ENCODE measurements at regions not wholly inside any gene's neighbourhood (a gene's known extent, or its start where the extent isn't known, plus 50 kb on each side); places are given as distances from the start of the nearest gene placed in this dataset.

- no peaks in the 10 kb centered on the region for H3K36me3 ChIP-seq (ENCODE audit: insufficient read depth, low read length)
- H3K4me1 ChIP-seq (ENCODE audit: insufficient read depth, low read length), result peaks cover 10% of the 10 kb centered on the region; the same call in 1 of the 2 replicates
- no peak overlapping the region for H3K9ac ChIP-seq (ENCODE audit: low read depth, low read length)
- no CpG with 5 or more reads among the region's 1 CpG for WGBS
- H3K9me3 ChIP-seq (ENCODE audit: insufficient read depth, low read depth, low read length), result no peaks in the 10 kb centered on the region
- no peaks in the 10 kb centered on the region for H3K27me3 ChIP-seq (ENCODE audit: insufficient read depth, low read length)
- H3K27ac ChIP-seq (ENCODE audit: low read depth, low read length), result no peak overlapping the region
- H3K4me3 ChIP-seq (ENCODE audit: low read length), result no peak overlapping the region
Observed at GRCh38 chr6:95099410-95099809, 477.9 kb upstream of the MANEA start.

- no peaks in the 10 kb centered on the region for H3K27me3 ChIP-seq (ENCODE audit: insufficient read depth, low read length)
- no peaks in the 10 kb centered on the region for H3K4me1 ChIP-seq (ENCODE audit: insufficient read depth, low read length)
- WGBS, result no CpG with 5 or more reads among the region's 1 CpG
- no peak overlapping the region for H3K27ac ChIP-seq (ENCODE audit: low read depth, low read length)
- no peak overlapping the region for H3K4me3 ChIP-seq (ENCODE audit: low read length)
- H3K9me3 ChIP-seq (ENCODE audit: insufficient read depth, low read depth, low read length), result no peaks in the 10 kb centered on the region
- H3K36me3 ChIP-seq (ENCODE audit: insufficient read depth, low read length), result no peaks in the 10 kb centered on the region
- H3K9ac ChIP-seq (ENCODE audit: low read depth, low read length), result no peak overlapping the region
Observed at GRCh38 chr6:95109212-95109611, 468.1 kb upstream of the MANEA start.

GRCh38 chr6:95110767-95111166, 466.6 kb upstream of the MANEA start:
- Histone ChIP-seq H3K9ac (ENCODE audit: low read depth, low read length) (no peak overlapping the region), H3K36me3 (ENCODE audit: insufficient read depth, low read length) (no peaks in the 10 kb centered on the region)

GRCh38 chr6:95117236-95117635, 460.1 kb upstream of the MANEA start:
- no peaks in the 10 kb centered on the region for H3K9me3 ChIP-seq (ENCODE audit: insufficient read depth, low read depth, low read length)
- H3K36me3 ChIP-seq (ENCODE audit: insufficient read depth, low read length), result no peaks in the 10 kb centered on the region
- H3K9ac ChIP-seq (ENCODE audit: low read depth, low read length), result no peak overlapping the region
- no peaks in the 10 kb centered on the region for H3K27me3 ChIP-seq (ENCODE audit: insufficient read depth, low read length)
- H3K27ac ChIP-seq (ENCODE audit: low read depth, low read length), result no peak overlapping the region
- H3K4me1 ChIP-seq (ENCODE audit: insufficient read depth, low read length), result no peaks in the 10 kb centered on the region
- no peak overlapping the region for H3K4me3 ChIP-seq (ENCODE audit: low read length)

More at GRCh38 chr6:95110767-95111166, 466.6 kb upstream of the MANEA start:
- H3K4me1 ChIP-seq (ENCODE audit: insufficient read depth, low read length), result no peaks in the 10 kb centered on the region
- H3K27ac ChIP-seq (ENCODE audit: low read depth, low read length), result no peak overlapping the region
- no peaks in the 10 kb centered on the region for H3K9me3 ChIP-seq (ENCODE audit: insufficient read depth, low read depth, low read length)
- WGBS, result 88% methylated on average over 1 of the region's 1 CpG
- H3K4me3 ChIP-seq (ENCODE audit: low read length), result no peak overlapping the region
- no peaks in the 10 kb centered on the region for H3K27me3 ChIP-seq (ENCODE audit: insufficient read depth, low read length)

GRCh38 chr6:95119927-95120326, 457.4 kb upstream of the MANEA start:
- H3K27me3 ChIP-seq (ENCODE audit: insufficient read depth, low read length), result no peaks in the 10 kb centered on the region
- H3K9ac ChIP-seq (ENCODE audit: low read depth, low read length), result no peak overlapping the region
- WGBS, result 98% methylated on average over 2 of the region's 3 CpGs
- no peak overlapping the region for H3K4me3 ChIP-seq (ENCODE audit: low read length)
- H3K4me1 ChIP-seq (ENCODE audit: insufficient read depth, low read length), result no peaks in the 10 kb centered on the region
- no peak overlapping the region for H3K27ac ChIP-seq (ENCODE audit: low read depth, low read length)
- no peaks in the 10 kb centered on the region for H3K36me3 ChIP-seq (ENCODE audit: insufficient read depth, low read length)
- H3K9me3 ChIP-seq (ENCODE audit: insufficient read depth, low read depth, low read length), result no peaks in the 10 kb centered on the region

GRCh38 chr6:95120984-95121383, 456.4 kb upstream of the MANEA start:
- no peaks in the 10 kb centered on the region for H3K36me3 ChIP-seq (ENCODE audit: insufficient read depth, low read length)
- WGBS, result 95% methylated on average over 4 of the region's 4 CpGs

GRCh38 chr6:95127261-95127660, 450.1 kb upstream of the MANEA start:
- no peak overlapping the region for H3K9ac ChIP-seq (ENCODE audit: low read depth, low read length)
- no peaks in the 10 kb centered on the region for H3K9me3 ChIP-seq (ENCODE audit: insufficient read depth, low read depth, low read length)
- no peak overlapping the region for H3K4me3 ChIP-seq (ENCODE audit: low read length)
- WGBS, result 93% methylated on average over 3 of the region's 3 CpGs
- H3K4me1 ChIP-seq (ENCODE audit: insufficient read depth, low read length), result no peaks in the 10 kb centered on the region
- no peaks in the 10 kb centered on the region for H3K36me3 ChIP-seq (ENCODE audit: insufficient read depth, low read length)
- no peak overlapping the region for H3K27ac ChIP-seq (ENCODE audit: low read depth, low read length)
- H3K27me3 ChIP-seq (ENCODE audit: insufficient read depth, low read length), result no peaks in the 10 kb centered on the region

More at GRCh38 chr6:95120984-95121383, 456.4 kb upstream of the MANEA start:
- H3K9me3 ChIP-seq (ENCODE audit: insufficient read depth, low read depth, low read length), result no peaks in the 10 kb centered on the region
- H3K27ac ChIP-seq (ENCODE audit: low read depth, low read length), result no peak overlapping the region
- H3K4me3 ChIP-seq (ENCODE audit: low read length), result no peak overlapping the region
- no peaks in the 10 kb centered on the region for H3K27me3 ChIP-seq (ENCODE audit: insufficient read depth, low read length)
- no peak overlapping the region for H3K9ac ChIP-seq (ENCODE audit: low read depth, low read length)
- H3K4me1 ChIP-seq (ENCODE audit: insufficient read depth, low read length), result no peaks in the 10 kb centered on the region

- no CpG with 5 or more reads among the region's 2 CpGs for WGBS
- Histone ChIP-seq H3K27me3 (ENCODE audit: insufficient read depth, low read length) (no peaks in the 10 kb centered on the region), H3K9me3 (ENCODE audit: insufficient read depth, low read depth, low read length) (no peaks in the 10 kb centered on the region), H3K36me3 (ENCODE audit: insufficient read depth, low read length) (no peaks in the 10 kb centered on the region), H3K4me1 (ENCODE audit: insufficient read depth, low read length) (no peaks in the 10 kb centered on the region), H3K4me3 (ENCODE audit: low read length) (no peak overlapping the region), H3K27ac (ENCODE audit: low read depth, low read length) (no peak overlapping the region), H3K9ac (ENCODE audit: low read depth, low read length) (no peak overlapping the region)
Observed at GRCh38 chr6:95128439-95128838, 448.9 kb upstream of the MANEA start.

GRCh38 chr6:95128947-95129346, 448.4 kb upstream of the MANEA start:
- no peak overlapping the region for H3K9ac ChIP-seq (ENCODE audit: low read depth, low read length)
- H3K27me3 ChIP-seq (ENCODE audit: insufficient read depth, low read length), result no peaks in the 10 kb centered on the region
- no peaks in the 10 kb centered on the region for H3K36me3 ChIP-seq (ENCODE audit: insufficient read depth, low read length)
- no peak overlapping the region for H3K4me3 ChIP-seq (ENCODE audit: low read length)
- H3K9me3 ChIP-seq (ENCODE audit: insufficient read depth, low read depth, low read length), result no peaks in the 10 kb centered on the region
- no peak overlapping the region for H3K27ac ChIP-seq (ENCODE audit: low read depth, low read length)
- WGBS, result 100% methylated on average over 2 of the region's 2 CpGs
- H3K4me1 ChIP-seq (ENCODE audit: insufficient read depth, low read length), result no peaks in the 10 kb centered on the region

GRCh38 chr6:95133578-95133977, 443.8 kb upstream of the MANEA start:
- no peaks in the 10 kb centered on the region for H3K4me1 ChIP-seq (ENCODE audit: insufficient read depth, low read length)
- 62% methylated on average over 3 of the region's 5 CpGs for WGBS
- no peak overlapping the region for H3K4me3 ChIP-seq (ENCODE audit: low read length)
- no peak overlapping the region for H3K9ac ChIP-seq (ENCODE audit: low read depth, low read length)
- H3K9me3 ChIP-seq (ENCODE audit: insufficient read depth, low read depth, low read length), result no peaks in the 10 kb centered on the region
- H3K27ac ChIP-seq (ENCODE audit: low read depth, low read length), result no peak overlapping the region
- H3K27me3 ChIP-seq (ENCODE audit: insufficient read depth, low read length), result no peaks in the 10 kb centered on the region
- H3K36me3 ChIP-seq (ENCODE audit: insufficient read depth, low read length), result no peaks in the 10 kb centered on the region

GRCh38 chr6:95135182-95135581, 442.2 kb upstream of the MANEA start:
- WGBS, result 86% methylated on average over 1 of the region's 1 CpG
- no peaks in the 10 kb centered on the region for H3K27me3 ChIP-seq (ENCODE audit: insufficient read depth, low read length)
- no peak overlapping the region for H3K4me3 ChIP-seq (ENCODE audit: low read length)
- H3K9me3 ChIP-seq (ENCODE audit: insufficient read depth, low read depth, low read length), result no peaks in the 10 kb centered on the region
- no peak overlapping the region for H3K9ac ChIP-seq (ENCODE audit: low read depth, low read length)
- H3K36me3 ChIP-seq (ENCODE audit: insufficient read depth, low read length), result no peaks in the 10 kb centered on the region
- H3K27ac ChIP-seq (ENCODE audit: low read depth, low read length), result no peak overlapping the region
- H3K4me1 ChIP-seq (ENCODE audit: insufficient read depth, low read length), result no peaks in the 10 kb centered on the region

GRCh38 chr6:95142101-95142500, 435.2 kb upstream of the MANEA start:
- H3K36me3 ChIP-seq (ENCODE audit: insufficient read depth, low read length), result no peaks in the 10 kb centered on the region
- H3K4me1 ChIP-seq (ENCODE audit: insufficient read depth, low read length), result no peaks in the 10 kb centered on the region
- H3K9ac ChIP-seq (ENCODE audit: low read depth, low read length), result no peak overlapping the region
- H3K9me3 ChIP-seq (ENCODE audit: insufficient read depth, low read depth, low read length), result no peaks in the 10 kb centered on the region
- WGBS, result no CpG with 5 or more reads among the region's 2 CpGs
- no peak overlapping the region for H3K27ac ChIP-seq (ENCODE audit: low read depth, low read length)
- H3K4me3 ChIP-seq (ENCODE audit: low read length), result no peak overlapping the region
- H3K27me3 ChIP-seq (ENCODE audit: insufficient read depth, low read length), result no peaks in the 10 kb centered on the region

Data from HUES64 (cell line).